ENCODE measurements at regions not wholly inside any gene's neighbourhood (a gene's known extent, or its start where the extent isn't known, plus 50 kb on each side); places are given as distances from the start of the nearest gene placed in this dataset.
"Not testable (repeated sequence)": the region's sequence is repeated elsewhere in the genome, so short reads cannot be mapped to it uniquely, and the experiment has no call there.

DNA sequence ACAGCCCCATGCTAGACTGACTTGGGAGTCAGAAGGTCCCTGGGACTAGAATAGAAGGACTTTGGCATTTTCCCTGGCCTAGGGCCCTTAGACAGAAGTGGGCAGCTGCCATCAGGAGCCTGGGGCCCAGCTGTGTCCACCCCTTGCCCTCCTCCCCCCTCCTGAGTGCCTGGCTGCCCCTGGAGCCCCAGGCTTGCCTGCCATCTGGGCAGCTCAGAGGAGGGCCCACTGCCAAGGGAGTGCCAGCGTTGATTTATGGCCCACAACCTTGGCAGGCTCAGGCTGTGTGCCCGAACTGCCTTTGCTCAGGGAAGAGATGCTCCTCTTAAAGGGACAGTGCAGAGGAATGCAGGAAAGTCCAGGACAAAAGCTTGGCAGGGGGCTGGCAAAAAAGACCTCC, 439.1 kb downstream of the SPATA31A7 start:
- TF ChIP-seq, protein P1, sequence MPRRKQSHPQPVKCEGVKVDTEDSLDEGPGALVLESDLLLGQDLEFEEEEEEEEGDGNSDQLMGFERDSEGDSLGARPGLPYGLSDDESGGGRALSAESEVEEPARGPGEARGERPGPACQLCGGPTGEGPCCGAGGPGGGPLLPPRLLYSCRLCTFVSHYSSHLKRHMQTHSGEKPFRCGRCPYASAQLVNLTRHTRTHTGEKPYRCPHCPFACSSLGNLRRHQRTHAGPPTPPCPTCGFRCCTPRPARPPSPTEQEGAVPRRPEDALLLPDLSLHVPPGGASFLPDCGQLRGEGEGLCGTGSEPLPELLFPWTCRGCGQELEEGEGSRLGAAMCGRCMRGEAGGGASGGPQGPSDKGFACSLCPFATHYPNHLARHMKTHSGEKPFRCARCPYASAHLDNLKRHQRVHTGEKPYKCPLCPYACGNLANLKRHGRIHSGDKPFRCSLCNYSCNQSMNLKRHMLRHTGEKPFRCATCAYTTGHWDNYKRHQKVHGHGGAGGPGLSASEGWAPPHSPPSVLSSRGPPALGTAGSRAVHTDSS (tag by site-specific recombination; IDR thresholded peaks at IDR 0.05) = not testable (repeated sequence)
- TF ChIP-seq, protein P2, sequence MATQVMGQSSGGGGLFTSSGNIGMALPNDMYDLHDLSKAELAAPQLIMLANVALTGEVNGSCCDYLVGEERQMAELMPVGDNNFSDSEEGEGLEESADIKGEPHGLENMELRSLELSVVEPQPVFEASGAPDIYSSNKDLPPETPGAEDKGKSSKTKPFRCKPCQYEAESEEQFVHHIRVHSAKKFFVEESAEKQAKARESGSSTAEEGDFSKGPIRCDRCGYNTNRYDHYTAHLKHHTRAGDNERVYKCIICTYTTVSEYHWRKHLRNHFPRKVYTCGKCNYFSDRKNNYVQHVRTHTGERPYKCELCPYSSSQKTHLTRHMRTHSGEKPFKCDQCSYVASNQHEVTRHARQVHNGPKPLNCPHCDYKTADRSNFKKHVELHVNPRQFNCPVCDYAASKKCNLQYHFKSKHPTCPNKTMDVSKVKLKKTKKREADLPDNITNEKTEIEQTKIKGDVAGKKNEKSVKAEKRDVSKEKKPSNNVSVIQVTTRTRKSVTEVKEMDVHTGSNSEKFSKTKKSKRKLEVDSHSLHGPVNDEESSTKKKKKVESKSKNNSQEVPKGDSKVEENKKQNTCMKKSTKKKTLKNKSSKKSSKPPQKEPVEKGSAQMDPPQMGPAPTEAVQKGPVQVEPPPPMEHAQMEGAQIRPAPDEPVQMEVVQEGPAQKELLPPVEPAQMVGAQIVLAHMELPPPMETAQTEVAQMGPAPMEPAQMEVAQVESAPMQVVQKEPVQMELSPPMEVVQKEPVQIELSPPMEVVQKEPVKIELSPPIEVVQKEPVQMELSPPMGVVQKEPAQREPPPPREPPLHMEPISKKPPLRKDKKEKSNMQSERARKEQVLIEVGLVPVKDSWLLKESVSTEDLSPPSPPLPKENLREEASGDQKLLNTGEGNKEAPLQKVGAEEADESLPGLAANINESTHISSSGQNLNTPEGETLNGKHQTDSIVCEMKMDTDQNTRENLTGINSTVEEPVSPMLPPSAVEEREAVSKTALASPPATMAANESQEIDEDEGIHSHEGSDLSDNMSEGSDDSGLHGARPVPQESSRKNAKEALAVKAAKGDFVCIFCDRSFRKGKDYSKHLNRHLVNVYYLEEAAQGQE (tag by site-specific recombination; IDR thresholded peaks at IDR 0.05) = not testable (repeated sequence)
- TF ChIP-seq, protein P3, sequence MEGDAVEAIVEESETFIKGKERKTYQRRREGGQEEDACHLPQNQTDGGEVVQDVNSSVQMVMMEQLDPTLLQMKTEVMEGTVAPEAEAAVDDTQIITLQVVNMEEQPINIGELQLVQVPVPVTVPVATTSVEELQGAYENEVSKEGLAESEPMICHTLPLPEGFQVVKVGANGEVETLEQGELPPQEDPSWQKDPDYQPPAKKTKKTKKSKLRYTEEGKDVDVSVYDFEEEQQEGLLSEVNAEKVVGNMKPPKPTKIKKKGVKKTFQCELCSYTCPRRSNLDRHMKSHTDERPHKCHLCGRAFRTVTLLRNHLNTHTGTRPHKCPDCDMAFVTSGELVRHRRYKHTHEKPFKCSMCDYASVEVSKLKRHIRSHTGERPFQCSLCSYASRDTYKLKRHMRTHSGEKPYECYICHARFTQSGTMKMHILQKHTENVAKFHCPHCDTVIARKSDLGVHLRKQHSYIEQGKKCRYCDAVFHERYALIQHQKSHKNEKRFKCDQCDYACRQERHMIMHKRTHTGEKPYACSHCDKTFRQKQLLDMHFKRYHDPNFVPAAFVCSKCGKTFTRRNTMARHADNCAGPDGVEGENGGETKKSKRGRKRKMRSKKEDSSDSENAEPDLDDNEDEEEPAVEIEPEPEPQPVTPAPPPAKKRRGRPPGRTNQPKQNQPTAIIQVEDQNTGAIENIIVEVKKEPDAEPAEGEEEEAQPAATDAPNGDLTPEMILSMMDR (tag by site-specific recombination; IDR thresholded peaks at IDR 0.05) = not testable (repeated sequence)
- TF ChIP-seq FEZF1 (tag by site-specific recombination; IDR thresholded peaks at IDR 0.05); ZNF132 (tag by site-specific recombination; IDR thresholded peaks at IDR 0.05; ENCODE audit: borderline replicate concordance); ZNF423 (tag by site-specific recombination; IDR thresholded peaks at IDR 0.05); ZNF621 (tag by site-specific recombination; IDR thresholded peaks at IDR 0.05); SCRT1 (tag by site-specific recombination; IDR thresholded peaks at IDR 0.05; ENCODE audit: borderline replicate concordance); YY1 (tag by site-specific recombination; IDR thresholded peaks at IDR 0.05); ZNF175 (tag by site-specific recombination; IDR thresholded peaks at IDR 0.05); ZNF274 (IDR thresholded peaks at IDR 0.05; ENCODE audit: low read length); ZNF274 (tag by site-specific recombination; IDR thresholded peaks at IDR 0.05; ENCODE audit: borderline replicate concordance); ZBTB21 (tag by site-specific recombination; IDR thresholded peaks at IDR 0.05); ZNF426 (tag by site-specific recombination; IDR thresholded peaks at IDR 0.05); ZNF341 (tag by site-specific recombination; IDR thresholded peaks at IDR 0.05; ENCODE audit: low read depth): not testable (repeated sequence)

Measured in HEK293 (cell line).